Keratinocyte (primary cell): ENCODE measurements at regions not wholly inside any gene's neighbourhood (a gene's known extent, or its start where the extent isn't known, plus 50 kb on each side); places are given as distances from the start of the nearest gene placed in this dataset.

ENCODE experiments used
- DNase-seq: peaks from one replicate; pipeline ENCODE4 v3.0.0-alpha.2; 2011; ENCODE audit warnings: low read depth, missing footprints, low spot score
- FAIRE-seq: peaks from 2 replicates; lab custom pipeline; 2011; peaks lifted over from hg19 to GRCh38; lab: Jason Lieb, UNC
- H2AFZ ChIP-seq: 2 replicates; pipeline ENCODE4 v1.6.0; 2012; ENCODE audit warnings: low read length, control low read depth, inconsistent platforms; ENCODE audit not compliant: control insufficient read depth
- H3K27ac ChIP-seq: 2 replicates; pipeline ENCODE4 v1.5.1; 2011; ENCODE audit warnings: low read length; ENCODE audit not compliant: control insufficient read depth, insufficient read depth
- H3K27me3 ChIP-seq: 3 replicates; pipeline ENCODE4 v1.6.0; 2011; ENCODE audit warnings: low read length; ENCODE audit not compliant: control insufficient read depth, insufficient read depth; ENCODE audit errors: extremely low read depth
- H3K36me3 ChIP-seq, 2 experiments: 2 replicates in 1 of 2; 3 replicates in 1 of 2; pipeline ENCODE4 v1.5.1; 2011; ENCODE audit warnings: low read length in 2 of 2, mild to moderate bottlenecking in 1 of 2; ENCODE audit not compliant: control insufficient read depth in 2 of 2, insufficient read depth in 2 of 2; ENCODE audit errors: extremely low read depth in 1 of 2
- H3K4me1 ChIP-seq: 3 replicates; pipeline ENCODE4 v1.5.1; 2011; ENCODE audit warnings: low read length; ENCODE audit not compliant: control insufficient read depth, insufficient read depth; ENCODE audit errors: extremely low read depth
- H3K4me2 ChIP-seq: 3 replicates; pipeline ENCODE4 v1.6.0; 2011; ENCODE audit warnings: low read depth, low read length; ENCODE audit not compliant: control insufficient read depth, insufficient read depth; ENCODE audit errors: extremely low read depth
- H3K4me3 ChIP-seq, 3 experiments: fragments of 200-600 bp in 1 of 3; sonication (generic) in 1 of 3; 2 replicates in 2 of 3; 3 replicates in 1 of 3; pipeline ENCODE4 v1.5.1; 2011 to 2016; ENCODE audit warnings: low read length in 3 of 3, mild to moderate bottlenecking in 3 of 3, control low read depth in 2 of 3, inconsistent platforms in 1 of 3, low read depth in 1 of 3, mixed read lengths in 1 of 3, mixed run types in 1 of 3, moderate library complexity in 1 of 3; ENCODE audit not compliant: control insufficient read depth in 2 of 3, insufficient read depth in 2 of 3; ENCODE audit errors: extremely low read depth in 1 of 3
- H3K79me2 ChIP-seq: 2 replicates; pipeline ENCODE4 v1.6.0; 2012; ENCODE audit warnings: low read length; ENCODE audit not compliant: control insufficient read depth, insufficient read depth
- H3K9ac ChIP-seq: 3 replicates; pipeline ENCODE4 v1.6.0; 2011; ENCODE audit warnings: low read length; ENCODE audit not compliant: control insufficient read depth, insufficient read depth; ENCODE audit errors: extremely low read depth
- H3K9me1 ChIP-seq: 3 replicates; pipeline ENCODE4 v1.6.0; 2011; ENCODE audit warnings: low read length; ENCODE audit not compliant: control insufficient read depth, insufficient read depth; ENCODE audit errors: extremely low read depth
- H3K9me3 ChIP-seq: 2 replicates; pipeline ENCODE4 v1.5.1; 2012; ENCODE audit warnings: low read depth, low read length; ENCODE audit not compliant: control insufficient read depth
- H4K20me1 ChIP-seq: 3 replicates; pipeline ENCODE4 v1.6.0; 2011; ENCODE audit warnings: low read length; ENCODE audit not compliant: control insufficient read depth, insufficient read depth; ENCODE audit errors: extremely low read depth
- CTCF ChIP-seq, 3 experiments: IDR thresholded peaks in 1 of 3; conservative IDR thresholded peaks in 1 of 3; optimal IDR thresholded peaks in 1 of 3; 2 replicates in 2 of 3; 3 replicates in 1 of 3; pipeline versions ENCODE3 to v1.5.1; 2011; ENCODE audit warnings: low read length in 3 of 3, mild to moderate bottlenecking in 3 of 3, moderate library complexity in 2 of 3, control low read depth in 1 of 3, inconsistent platforms in 1 of 3; ENCODE audit not compliant: insufficient read depth in 2 of 3; ENCODE audit errors: extremely low read depth in 1 of 3
- EZH2 ChIP-seq: IDR thresholded peaks from one replicate; pipeline ENCODE4 v1.6.1; 2012; ENCODE audit warnings: inconsistent platforms, mild to moderate bottlenecking, low read length, moderate library complexity
- dilution Hi-C: fragments of 300-500 bp; cut with MboI; formaldehyde crosslinking; loops from one replicate; pipeline ENCODE4 v1.7.0; 2020; ENCODE audit warnings: low sequenced_read_pairs; ENCODE audit not compliant: extremely low pct_ligation_motif_present

DNA sequence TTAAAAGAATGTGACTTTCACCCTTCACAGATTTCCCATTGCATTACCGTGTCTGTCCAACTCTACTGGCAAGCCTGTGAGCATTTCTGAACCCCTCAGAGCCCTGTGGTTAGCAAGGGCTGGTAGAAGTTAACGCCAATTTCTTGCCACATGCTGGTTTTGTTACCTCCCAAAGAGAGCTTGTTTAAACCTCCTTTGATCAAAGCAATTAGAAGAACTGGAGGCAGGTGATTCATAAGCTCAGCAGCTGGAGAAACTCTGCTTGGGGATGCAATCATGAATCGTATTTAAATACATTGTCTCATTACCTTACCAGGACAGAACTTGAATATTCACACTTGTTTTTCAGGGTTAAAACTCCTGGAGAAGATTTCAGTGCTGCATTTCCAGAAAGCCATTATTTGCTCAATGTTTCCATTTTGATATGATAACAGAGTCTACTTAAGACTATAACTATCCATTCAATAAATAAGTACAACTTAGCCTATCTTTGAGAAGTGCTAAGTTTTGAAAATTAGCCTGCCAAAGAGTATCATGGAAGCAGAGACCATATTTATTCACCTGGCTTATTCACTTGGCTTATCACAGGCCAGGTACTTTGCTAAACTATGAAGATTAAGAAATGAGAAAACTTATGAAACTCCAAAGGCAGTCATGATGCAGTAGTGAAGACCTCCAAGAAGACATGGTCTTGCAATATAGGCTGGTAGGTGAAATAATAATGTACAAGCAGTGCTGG lies 292.8 kb downstream of the INSIG2 start:
- H2AFZ ChIP-seq, result no peak overlapping the region
- H3K9ac ChIP-seq, result no peak overlapping the region
- H3K27me3 ChIP-seq, result no peaks in the 10 kb centered on the region
- H3K36me3 ChIP-seq, result no peaks in the 10 kb centered on the region
- dilution Hi-C loops, result no loop called here
- no peaks in the 10 kb centered on the region for H3K9me1 ChIP-seq
- no peak overlapping the region for H3K4me2 ChIP-seq
- H3K9me3 ChIP-seq, result no peaks in the 10 kb centered on the region
- H4K20me1 ChIP-seq, result no peaks in the 10 kb centered on the region
- FAIRE-seq (no peak), DNase-seq (no peak)
- no peak for TF ChIP-seq CTCF (optimal IDR thresholded peaks at IDR 0.05 in 1 of 3, IDR thresholded peaks at IDR 0.05 in 1 of 3, conservative IDR thresholded peaks at IDR 0.05 in 1 of 3; ENCODE audit: extremely low read depth in 1 of 3, insufficient read depth in 2 of 3, low read length in 3 of 3)
- TF ChIP-seq EZH2, result no peak
- no peaks in the 10 kb centered on the region for H3K4me1 ChIP-seq
- no peak overlapping the region for H3K4me3 ChIP-seq
- H3K79me2 ChIP-seq, result no peaks in the 10 kb centered on the region
- no peak overlapping the region for H3K27ac ChIP-seq

DNA sequence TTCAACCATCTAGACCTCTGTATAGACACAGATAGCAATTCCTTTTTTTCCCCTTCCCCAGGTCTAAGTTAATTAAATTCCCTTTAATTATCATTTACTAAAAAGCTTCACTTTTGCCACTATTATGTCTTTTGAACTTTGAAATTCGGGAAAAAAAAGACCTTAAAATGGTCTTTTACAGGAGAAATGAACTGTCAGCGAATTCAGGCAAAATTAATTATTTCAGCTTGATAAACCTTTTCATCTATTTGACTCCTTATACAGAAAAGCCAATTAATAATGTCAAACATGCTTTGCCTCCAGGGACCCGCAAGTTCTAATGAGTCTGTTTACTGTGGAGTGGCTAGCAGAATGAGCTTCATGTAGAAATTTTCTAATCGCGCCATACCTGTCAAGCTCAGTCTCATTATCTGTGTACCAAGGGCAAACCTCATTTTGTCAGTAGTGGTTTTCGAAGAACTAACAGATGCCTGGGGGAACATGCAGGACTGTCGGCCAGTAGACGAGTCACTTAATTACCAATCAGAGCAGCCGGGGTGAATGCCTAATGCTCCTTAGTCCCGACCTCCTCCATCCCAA lies 287.7 kb downstream of the INSIG2 start:
- Histone ChIP-seq H4K20me1 (no peaks in the 10 kb centered on the region), H3K27ac (no peak overlapping the region), H3K36me3 (no peaks in the 10 kb centered on the region), H3K9me3 (no peaks in the 10 kb centered on the region), H3K9ac (no peak overlapping the region), H3K27me3 (no peaks in the 10 kb centered on the region), H3K4me2 (no peak overlapping the region), H3K4me3 (no peak overlapping the region), H3K4me1 (no peaks in the 10 kb centered on the region), H3K79me2 (no peaks in the 10 kb centered on the region), H2AFZ (no peak overlapping the region), H3K9me1 (no peaks in the 10 kb centered on the region)
- dilution Hi-C loops, result no loop called here
- DNase-seq (no peak), FAIRE-seq (no peak)
- TF ChIP-seq CTCF (optimal IDR thresholded peaks at IDR 0.05 in 1 of 3, IDR thresholded peaks at IDR 0.05 in 1 of 3, conservative IDR thresholded peaks at IDR 0.05 in 1 of 3; ENCODE audit: extremely low read depth in 1 of 3, insufficient read depth in 2 of 3, low read length in 3 of 3) (no peak), EZH2 (no peak)
